NCI-H774 (cell line): ENCODE measurements at regions not wholly inside any gene's neighbourhood (a gene's known extent, or its start where the extent isn't known, plus 50 kb on each side); places are given as distances from the start of the nearest gene placed in this dataset.

Source experiments
- DNase-seq: peaks from one replicate; lab custom pipeline; 2025; lab: John Stamatoyannopoulos, UW

DNA sequence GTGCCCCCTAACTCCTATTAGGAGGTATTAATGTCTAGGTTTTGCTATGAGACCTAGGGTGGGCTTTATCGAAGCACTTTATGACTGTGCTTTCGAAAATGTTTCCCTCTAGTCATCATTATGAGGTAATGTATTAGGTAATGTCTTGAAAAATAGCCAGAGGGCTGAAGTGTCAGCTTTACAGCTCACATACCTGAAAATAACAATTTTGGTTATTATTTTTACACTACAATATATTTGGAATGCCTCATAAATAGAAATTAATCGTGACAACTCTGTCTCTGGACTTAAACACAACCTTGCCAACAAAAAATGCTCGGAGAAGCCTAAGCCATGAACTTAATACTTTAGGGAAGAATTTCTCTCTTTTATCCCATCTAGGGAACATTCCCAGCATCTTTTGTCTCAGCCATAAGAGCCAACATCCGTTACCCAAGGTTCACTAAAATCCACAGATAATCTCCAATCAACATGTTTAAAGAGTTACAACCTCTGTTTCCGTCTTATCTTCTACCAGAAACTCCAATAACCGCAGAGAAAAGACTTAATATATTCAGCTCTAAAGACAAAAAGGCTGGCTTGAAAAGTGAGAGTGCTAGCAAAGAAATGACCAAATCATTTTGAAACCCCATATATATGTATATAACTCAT lies 130.9 kb upstream of the RND3 start:
- no peak for DNase-seq

DNA sequence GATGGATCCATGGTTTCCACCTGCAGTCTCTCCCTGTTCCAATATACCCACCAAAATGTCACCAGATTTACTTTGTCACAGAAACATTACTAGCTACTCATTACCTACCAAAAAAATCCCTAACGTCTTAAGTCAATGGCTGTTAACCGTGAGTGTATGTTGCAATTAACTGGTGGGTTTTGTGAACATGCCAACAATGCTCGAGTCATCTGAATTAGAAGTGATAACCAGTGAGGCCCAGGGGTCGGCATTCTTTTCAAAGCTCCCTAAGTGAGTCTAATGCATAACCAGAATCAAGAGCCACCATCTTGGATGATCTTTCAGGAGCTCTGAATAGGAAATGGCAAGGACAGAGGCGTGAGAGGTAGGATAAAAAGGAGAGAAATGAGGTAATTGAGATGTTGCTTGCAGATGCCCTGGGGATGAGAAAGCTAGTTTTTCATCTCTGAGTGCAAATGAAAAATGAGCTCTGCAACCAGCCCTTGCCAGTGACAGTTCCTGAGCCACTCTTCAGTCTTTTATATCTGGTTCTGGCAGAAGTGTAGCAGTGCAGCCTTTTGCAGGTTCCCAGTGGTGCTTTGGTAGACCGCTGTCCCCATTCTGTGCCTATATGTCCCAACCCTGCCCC lies 130.0 kb upstream of the RND3 start:
- no peak for DNase-seq

DNA sequence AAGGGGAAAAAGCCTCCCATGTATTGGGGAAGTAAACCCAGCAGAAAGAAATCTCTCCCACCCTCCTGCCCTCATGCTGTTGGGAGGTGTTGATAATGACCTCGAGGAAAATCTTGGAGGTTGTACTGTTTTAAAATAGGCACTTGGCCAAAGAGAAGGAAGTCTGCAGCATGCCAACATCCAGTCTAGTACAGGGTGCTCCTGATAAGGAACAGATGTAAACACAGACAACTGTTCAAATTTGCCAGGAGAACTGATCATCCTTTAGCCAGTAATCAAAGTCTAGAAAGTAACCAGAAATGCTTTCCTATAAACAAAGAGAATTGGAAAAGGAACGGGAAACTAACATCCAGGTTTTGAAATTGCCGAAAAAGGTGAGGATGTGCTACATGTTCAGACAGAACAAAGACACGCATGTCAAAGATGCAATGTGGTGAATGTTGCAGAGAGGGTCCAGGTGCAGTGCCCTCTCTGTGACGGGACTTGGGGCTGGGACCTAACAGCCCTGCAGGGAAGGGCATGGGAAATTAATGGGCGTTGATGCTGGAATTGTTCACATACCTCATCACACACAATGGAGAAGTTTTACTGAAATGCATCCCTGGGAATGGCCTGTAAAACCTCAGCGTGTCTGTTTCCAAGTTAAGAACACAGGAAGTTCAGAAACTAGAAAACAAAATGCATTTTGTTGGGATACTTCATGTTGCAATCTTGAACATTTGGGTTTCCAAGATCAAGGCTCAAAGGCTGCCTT lies 125.7 kb upstream of the RND3 start:
- DNase-seq = no peak

DNA sequence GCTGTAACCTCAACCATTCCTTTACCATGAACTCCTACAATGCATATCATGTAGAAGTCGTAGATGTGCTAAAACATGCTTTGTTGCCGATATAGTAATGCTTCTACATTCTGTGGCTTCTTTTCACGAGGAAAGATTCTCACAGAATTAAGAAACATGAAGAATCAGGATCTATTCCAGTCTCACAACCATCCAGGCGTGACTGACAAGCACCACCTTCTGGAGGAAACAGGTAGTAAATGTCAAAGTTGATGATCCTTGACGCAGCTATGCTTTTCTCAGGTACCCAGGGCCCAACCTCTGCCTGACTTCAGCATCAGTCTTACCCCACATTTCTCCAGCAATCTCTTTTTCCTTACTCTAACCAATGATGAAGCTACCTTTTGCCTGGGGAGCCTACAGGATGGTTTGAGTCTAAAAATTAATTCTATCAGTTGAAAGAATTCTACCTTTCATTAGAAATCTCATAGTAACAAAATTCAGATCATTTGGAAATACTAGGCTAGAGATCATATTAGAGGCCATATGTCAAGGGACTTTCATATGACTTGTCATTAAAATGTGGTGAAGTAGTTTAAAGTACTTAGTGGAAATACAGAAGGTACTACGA lies 123.3 kb upstream of the RND3 start:
- DNase-seq = no peak

DNA sequence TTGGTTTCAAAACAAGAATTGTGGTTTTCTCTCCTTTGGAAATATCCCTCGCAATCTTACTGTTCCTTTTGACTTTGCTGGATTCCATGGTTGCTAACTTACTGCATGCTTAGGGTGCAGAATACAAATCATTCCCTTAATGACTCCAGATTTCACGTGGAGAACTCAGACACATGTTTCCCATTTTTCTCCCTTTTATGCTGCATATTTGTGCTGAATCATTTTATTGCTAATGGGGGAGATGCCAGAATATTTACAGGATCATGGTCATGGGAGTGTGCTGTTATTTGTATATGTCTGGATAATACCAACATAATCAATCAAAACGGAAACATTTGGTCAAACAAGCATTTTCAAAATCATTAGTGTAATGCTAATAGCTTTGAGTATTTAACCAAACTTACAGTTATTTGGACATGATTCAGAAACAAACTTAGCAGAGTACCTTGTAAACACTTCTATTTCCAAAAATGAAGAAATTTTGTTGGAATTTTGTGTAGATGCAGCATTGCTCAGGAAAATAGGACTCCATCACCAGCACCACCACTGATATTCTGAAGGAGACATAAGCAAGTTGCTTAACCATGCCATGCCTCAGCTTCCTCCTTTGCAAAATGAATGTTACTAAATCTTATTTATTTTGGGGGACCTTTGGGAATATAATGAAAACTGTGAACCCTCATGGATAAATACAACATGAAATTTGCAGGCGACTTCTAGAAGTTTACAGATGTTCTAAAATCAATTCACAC lies 122.5 kb upstream of the RND3 start:
- no peak for DNase-seq

DNA sequence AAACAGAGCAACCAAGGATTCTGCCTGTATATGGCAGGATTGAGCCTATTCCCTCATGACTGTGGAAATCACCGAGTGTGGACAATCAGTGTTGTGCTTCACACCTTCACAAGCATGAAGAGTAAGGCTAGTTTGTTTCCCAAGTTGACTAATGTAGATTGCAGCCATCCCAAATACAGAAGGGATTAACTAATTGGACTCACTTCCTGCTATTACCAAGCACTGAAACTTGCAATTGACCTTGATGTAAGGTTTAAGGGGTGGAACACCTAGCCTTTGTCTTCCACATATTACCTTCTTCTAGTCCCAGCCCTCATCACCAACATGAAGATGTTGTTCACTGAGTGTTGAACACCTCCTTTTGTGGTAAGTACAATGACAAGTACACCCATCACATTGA lies 120.9 kb upstream of the RND3 start:
- DNase-seq = no peak

DNA sequence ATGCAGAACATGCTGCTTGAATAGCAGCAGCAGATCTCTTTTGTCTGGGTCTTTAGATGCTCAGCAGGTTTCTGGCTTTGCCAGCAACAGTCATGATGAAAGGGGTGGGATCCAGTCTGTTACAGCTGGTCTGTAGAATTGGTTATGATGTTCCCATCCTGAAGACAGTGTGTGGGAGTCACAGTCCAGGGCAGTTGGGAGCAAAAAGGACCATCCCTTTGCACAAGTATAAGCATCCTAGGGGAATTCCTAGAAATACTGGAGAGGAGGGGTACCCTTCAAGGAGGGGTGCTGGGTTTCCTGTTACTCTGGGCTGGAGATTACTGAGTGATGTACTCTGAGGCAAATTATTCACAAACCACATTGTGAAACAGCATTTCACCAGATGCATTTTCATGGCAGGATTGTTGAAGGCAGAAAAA lies 119.9 kb upstream of the RND3 start:
- DNase-seq = no peak

DNA sequence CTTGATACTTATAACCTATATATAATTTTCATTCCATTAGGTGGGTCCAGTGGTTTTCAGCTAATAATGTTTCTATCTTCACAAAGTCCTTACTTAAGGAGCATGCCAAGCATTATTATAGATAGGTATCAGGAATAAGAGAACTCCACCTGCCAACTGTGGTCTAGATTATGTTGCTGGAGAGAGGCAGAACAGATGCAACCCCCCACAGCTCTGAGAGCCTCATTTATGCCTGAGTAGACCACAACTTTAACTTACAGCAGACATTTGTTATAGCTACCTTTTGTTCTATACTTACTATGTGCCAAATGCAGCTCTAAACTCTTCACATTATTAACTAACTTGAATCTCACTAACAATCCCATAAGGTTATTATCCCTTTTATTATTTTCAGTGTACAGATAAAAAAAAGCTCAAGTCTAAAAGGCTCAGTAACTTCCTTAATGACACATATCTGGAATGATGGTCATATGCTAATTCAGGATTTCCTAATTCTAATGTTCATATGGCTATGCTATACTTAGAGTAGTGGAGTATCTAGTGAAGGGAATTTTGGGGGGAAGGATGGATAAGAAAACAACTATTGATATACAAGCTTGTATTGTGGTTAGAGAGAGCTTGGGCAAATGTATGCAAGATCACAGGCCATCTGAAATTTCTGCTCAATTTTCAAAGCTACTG lies 119.1 kb upstream of the RND3 start:
- DNase-seq = no peak

DNA sequence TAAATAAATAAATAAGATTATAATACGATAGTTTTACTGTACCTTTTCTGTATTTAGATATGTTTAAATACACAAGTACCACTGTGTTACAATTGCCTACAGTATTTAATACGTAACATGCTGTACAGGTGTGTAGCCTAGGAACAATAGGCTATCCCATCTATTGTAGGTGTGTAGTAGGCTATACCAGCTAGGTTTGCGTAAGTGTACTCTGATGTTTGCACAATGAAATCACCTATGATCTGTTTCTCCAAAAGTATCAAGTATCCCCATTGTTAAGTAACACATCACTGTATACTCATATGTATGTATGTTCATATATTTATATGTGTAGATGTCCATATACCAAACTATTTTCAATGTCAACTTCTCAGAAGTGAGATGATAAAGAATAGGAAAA lies 118.2 kb upstream of the RND3 start:
- no peak for DNase-seq

DNA sequence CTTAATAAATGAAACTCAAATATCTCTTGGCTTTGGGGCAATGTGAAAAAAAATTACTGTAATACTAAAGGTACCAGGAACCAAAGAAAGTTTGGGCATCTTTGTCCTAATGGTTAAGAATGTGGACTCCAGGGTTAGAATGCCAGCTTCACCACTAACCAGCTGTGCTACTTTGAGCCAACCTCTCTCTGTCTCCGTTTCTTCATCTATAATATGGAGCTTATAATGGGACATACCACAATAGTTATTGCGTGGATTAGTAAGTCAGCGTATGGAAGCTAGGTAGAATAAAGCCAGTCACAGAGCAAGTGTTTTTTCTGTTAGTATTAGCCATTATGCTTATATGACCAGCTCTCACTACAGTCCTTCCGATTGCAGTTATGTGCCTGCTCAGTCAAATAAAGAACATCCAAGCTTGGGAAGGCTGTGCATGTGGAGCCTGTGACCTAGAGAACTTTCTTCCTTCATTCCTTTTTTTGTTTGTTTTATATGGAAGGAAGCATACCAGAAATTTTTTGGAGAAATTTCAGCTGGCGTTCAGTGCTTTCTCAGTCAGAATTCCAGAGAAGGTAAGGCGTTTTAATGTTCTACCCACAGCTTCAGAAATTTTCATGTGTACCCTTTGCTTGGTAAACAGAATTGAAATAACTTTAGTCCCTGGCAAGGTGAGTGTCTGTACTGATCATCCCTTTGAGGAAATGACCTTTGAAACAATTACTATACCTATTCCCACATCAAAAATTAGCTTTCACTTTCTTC lies 114.0 kb upstream of the RND3 start:
- no peak for DNase-seq

DNA sequence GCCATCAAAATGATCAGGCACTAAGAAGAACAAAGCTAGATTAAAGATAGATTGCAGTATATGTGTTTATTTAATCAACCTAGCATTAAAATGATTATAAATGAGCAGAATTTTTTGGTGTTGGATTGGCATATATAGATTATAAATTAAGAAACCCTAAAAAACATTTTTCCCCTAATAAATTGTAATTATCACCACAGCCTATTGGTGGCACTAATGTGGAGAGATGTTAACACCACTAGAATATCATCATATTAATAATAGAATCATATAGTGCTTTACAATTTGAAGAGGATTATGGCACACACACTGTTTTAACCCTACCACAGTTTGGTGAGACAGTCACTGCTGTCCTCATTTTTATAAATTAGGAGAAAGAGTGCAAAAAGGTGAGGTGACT lies 112.4 kb upstream of the RND3 start:
- no peak for DNase-seq

DNA sequence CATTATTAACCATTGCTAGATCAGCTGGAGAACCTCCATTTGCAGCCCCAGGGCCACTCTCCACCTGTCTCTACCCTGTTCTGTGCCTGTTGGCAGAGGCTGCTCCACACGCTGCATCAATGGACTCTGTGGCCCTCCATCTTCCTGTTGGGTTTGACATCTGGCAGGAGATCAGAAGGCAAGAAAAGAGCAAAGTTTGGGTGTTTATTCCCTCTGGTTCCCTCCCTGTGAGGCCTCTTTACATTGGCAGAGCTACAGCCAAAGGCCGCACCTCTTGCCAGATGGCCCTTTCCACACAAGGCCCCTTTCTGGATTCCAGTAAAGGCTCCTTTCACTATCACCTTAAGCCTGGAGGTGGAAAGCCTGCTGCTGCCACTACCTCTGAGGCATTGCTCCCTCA lies 110.9 kb upstream of the RND3 start:
- no peak for DNase-seq

DNA sequence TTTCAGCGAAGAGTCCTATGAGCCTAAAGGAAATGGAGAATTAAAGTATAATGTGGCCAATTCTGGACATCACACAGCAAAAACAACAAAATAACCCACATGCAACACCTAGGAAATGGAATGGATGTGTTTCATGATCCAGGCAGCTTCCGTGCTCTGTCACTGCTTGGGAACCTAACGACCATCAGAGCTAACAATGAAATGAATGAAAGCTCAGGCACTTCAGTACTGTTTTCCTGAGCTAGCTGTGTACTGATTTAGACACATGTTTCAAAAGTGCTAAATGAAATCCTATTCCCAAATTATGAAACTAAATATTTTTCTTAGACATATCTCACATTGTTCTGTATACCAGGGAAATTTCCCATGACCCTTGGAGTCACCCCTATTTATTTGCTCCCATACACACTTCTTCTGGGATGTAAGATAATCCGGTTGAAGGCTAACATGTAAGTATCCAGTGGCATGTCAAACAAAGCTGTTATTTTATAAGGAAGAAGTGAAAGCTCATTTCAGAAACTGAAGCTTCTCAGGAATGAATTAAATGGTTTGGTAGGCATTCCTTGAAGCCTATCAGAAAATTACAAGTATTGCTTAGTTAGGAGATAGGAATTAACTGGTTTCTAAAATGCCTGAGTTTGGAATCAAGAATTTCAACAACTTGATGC lies 108.5 kb upstream of the RND3 start:
- no peak for DNase-seq

DNA sequence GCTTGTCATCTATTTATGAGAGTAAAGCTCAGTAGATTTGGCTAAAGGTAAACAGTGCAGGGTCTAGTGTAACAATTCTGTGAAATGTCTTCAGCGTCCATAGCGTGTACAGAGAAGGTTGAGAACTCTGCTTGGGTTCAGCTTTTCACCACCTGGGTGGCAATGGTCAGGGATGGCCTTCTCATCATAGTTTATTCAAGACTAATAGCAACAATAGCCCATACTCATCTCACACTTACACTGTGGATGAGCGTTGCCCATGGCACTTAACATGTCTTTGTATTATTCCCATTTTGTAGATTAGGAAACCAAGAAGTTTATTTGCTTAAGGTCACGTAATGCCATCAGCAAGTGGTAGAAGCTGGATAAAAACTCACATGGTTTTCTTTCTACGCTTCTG lies 106.8 kb upstream of the RND3 start:
- DNase-seq = no peak

DNA sequence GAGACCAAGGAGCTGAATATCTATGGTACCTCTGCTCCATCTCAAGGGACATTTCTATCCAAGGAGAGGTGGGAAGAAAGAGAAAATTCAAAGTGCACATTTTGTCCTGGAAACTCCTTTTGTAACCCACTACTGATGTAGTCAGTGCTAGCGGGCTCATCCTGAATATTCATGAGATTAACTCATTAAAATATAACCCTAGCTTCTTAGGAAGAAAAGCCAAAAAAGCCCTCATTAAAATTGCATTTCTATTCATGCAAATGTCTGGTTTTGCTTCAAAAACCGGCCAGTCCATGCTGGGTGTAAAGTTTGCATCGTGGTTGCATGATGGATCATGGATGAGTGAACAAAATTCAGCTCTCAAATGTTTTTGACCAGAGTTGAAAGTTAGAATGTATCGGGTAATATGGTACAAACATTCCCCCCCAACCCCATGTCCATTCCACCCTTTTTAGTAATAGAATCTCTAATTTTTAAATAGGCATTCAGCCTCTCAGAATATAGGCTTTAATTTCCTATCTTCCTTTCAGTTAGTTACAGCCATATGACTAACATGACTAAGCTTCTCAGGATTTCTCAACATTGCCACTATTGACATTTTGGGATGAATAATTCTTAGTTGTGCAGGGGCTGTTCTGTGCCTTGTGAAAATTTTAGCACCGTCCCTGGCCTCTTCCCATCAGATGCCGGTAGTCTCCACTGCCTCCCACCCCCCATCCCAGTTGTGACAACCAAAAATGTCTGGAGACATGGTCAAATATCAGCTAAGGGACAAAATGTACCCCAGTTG lies 104.2 kb upstream of the RND3 start:
- no peak for DNase-seq

DNA sequence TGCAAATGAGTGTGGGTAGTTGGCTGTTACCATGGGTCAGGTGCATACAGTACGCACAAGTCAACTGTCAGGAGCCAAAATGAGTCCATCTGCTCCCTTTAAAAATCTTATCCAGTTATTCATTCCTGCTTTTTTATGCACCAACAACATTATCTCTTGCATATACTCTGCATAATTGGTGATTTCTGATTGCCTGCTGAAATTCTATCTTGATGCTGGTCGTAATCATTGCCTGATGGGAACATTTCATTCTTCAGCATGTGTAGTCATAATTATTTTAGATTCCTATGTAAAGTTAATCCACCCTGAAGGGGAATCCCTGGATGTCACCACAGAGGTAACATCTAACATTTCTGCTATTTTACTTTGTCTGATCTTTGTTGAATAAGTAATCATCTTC lies 102.2 kb upstream of the RND3 start:
- no peak for DNase-seq

DNA sequence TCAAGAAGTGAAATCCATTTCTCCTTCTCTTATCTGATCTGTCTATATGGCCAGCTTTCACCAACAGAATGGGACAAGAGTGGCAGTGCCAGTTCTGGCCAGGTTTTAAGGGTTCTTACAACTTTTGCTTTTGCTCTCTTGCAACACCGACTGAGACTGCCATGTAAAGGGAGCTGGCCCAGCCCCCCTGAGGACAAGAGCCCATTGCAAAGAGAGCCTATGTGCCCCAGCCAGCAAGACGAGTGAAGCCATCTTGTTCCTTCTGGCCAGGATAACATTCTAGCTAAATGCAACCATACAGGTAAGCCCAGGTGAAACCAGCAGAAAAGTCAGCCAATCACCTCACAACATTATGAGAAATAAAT lies 101.0 kb upstream of the RND3 start:
- no peak for DNase-seq

DNA sequence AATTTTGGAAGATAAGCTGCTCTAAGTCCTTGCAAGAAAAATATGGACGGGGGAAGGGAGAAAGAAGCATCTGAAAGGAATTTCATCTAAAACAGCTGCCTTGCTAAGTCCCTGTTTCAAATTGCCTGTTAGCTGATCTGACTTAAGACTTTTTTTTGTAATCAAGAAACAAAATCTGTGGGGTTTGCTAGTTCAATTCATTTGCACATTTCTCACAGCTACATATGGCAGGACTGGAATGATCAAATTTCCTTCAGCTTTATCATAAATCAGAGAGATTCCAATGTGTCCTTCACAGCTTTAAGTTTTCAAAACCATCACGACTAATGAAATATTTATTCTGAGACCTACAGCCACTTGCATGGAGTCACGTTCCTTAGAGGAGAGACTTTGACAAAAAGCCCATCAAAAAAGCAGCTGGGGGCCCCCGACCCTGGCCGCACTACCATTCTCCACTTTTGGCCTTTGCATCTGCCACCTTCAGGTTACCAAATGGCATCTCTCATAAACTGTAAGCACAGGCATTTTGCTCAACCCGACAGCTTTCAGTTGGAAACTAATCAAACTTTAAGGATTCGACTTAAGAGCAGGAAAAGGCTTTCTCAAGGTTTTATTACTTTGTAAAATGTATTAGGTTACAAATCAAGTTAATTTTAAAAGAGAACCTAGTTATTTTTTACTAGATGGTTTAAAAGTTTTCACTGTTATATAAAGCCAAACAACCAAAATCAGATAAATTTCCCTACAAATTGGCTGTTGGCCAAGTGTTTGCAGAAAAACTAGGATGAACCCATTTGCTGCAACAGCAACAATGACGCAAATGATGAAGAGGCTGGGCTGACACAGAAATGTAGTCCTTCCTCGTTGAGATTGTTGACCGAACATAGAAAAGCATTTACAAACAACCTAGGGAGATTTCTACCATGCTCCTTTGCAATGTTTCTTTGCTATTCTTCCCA lies 100.4 kb upstream of the RND3 start:
- no peak for DNase-seq

DNA sequence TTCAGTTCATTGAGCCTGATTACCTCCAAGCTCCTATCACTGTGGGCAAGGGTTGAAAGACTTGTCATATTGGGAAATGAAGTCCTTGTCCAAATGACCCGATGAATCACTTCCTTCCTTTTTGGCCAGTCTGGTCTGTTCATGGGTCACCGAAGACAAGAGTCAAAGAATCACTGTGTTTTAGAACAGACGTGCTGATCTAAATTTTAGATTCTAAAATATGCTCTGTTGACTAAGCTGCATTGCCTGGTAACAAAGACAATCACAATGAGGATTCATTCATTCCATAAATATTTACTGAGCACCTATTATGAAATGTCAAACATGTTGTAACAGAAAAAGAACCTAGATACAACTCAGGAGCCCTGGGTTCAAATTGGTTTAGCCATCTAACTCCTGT lies 99.4 kb upstream of the RND3 start:
- no peak for DNase-seq
